ENCODE measurements at regions not wholly inside any gene's neighbourhood (a gene's known extent, or its start where the extent isn't known, plus 50 kb on each side); places are given as distances from the start of the nearest gene placed in this dataset.

DNA sequence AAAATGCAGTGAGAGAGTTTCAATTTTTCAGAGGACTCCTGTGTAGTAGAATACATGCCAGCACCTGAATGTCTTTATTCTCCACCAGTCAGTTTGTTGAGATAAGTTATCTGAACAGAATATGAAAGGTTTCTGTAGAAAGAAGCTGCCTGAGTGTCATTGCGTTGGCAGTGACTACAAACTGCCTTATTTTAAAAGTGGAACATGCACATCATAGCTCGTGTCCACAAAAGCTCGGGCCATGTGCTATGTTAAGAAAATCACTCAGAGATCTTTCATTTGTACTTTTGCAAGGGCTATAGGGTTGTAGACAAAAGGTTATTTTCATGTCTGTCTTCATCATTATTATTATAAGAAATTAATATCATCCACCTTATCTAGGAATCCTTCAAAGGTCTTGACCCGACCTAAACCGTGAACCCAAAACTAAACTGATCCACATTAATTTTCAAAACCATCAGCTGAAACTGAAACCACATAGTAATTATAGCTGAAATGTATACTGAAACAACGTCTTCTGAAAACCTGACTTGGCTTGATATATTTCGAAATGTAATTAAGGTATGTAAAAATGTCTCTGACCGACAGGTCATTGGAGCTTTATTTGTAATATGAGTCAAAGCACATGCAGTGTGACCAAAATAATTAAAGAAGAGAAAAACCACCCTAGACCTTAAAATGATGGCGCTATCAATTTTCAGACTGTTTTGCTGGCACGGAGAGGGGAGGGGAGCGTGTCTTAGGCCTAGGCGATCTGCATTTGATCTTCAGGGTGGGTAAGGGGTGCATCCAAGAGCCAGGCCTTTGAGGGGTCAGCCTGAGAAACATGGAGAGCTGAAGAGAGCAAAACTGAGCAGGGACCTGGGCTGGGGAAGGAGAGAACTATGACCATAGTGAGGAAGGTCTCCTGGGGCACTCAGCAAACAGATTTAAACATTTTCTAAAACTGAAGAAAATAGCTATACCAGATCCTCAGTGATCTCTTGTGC is 232.1 kb downstream of the SOX11 start:
- CTCF ChIA-PET = no interaction called here
- H2AFZ ChIP-seq (ENCODE audit: low read depth, low read length, poor library complexity, severe bottlenecking) = no peak overlapping the region
- H3K9me2 ChIP-seq (ENCODE audit: insufficient read depth) = no peaks in the 10 kb centered on the region

More for the DNA sequence above, 232.1 kb downstream of the SOX11 start:
- intact Hi-C loops (cut with micrococcal nuclease) = no loop called here
- Histone ChIP-seq H3K4me1 (ENCODE audit: control insufficient read depth in 1 of 2, insufficient read depth in 2 of 2, low read length in 2 of 2) (no peaks in the 10 kb centered on the region), H3K79me2 (ENCODE audit: insufficient read depth, low read length) (no peaks in the 10 kb centered on the region), H3K9me3 (ENCODE audit: control insufficient read depth in 1 of 2, insufficient read depth in 1 of 2, low read depth in 1 of 2, low read length in 2 of 2) (peaks cover 13 to 38% of the 10 kb centered on the region in 2 experiments; a peak in 2 of 4 replicates), H3K27me3 (ENCODE audit: insufficient read depth, low read length) (no peaks in the 10 kb centered on the region), H3K27ac (ENCODE audit: low read depth, low read length) (no peak overlapping the region), H3K9ac (ENCODE audit: low read length) (no peak overlapping the region), H4K20me1 (ENCODE audit: insufficient read depth) (no peaks in the 10 kb centered on the region), H3K36me3 (ENCODE audit: control insufficient read depth in 1 of 2, insufficient read depth in 2 of 2, low read length in 2 of 2) (no peaks in the 10 kb centered on the region), H3K4me2 (ENCODE audit: low read length) (no peak overlapping the region), H3K4me3 (replicated peaks in 1 of 2; ENCODE audit: low read depth in 1 of 2, low read length in 2 of 2) (no peak overlapping the region)
- RAD21 ChIA-PET (ENCODE audit: low non-redundant PET in 1 of 2, low total read pairs in 2 of 2, uncharacterized antibody in 2 of 2, unreplicated experiment in 2 of 2) = no interaction called here
- BruUV-seq (replicated peaks) = no TSS peak
- POLR2A ChIA-PET = no interaction called here
- TF ChIP-seq SRF (IDR thresholded peaks at IDR 0.05; ENCODE audit: low read depth) (no peak), SIN3A (IDR thresholded peaks at IDR 0.05; ENCODE audit: low read depth) (no peak), CBX3 (IDR thresholded peaks at IDR 0.05; ENCODE audit: low read depth) (no peak), POLR2A (IDR thresholded peaks at IDR 0.05; ENCODE audit: borderline replicate concordance, extremely low read depth, insufficient read depth, insufficient read length) (no peak), CEBPB (IDR thresholded peaks at IDR 0.05; ENCODE audit: low read depth) (no peak), TCF7L2 (IDR thresholded peaks at IDR 0.05; ENCODE audit: borderline replicate concordance, extremely low read depth, insufficient read depth, insufficient read length) (no peak), FOSL1 (IDR thresholded peaks at IDR 0.05; ENCODE audit: low read depth) (no peak), EGR1 (IDR thresholded peaks at IDR 0.05; ENCODE audit: low read depth) (no peak)
- TF ChIP-seq, protein P1, sequence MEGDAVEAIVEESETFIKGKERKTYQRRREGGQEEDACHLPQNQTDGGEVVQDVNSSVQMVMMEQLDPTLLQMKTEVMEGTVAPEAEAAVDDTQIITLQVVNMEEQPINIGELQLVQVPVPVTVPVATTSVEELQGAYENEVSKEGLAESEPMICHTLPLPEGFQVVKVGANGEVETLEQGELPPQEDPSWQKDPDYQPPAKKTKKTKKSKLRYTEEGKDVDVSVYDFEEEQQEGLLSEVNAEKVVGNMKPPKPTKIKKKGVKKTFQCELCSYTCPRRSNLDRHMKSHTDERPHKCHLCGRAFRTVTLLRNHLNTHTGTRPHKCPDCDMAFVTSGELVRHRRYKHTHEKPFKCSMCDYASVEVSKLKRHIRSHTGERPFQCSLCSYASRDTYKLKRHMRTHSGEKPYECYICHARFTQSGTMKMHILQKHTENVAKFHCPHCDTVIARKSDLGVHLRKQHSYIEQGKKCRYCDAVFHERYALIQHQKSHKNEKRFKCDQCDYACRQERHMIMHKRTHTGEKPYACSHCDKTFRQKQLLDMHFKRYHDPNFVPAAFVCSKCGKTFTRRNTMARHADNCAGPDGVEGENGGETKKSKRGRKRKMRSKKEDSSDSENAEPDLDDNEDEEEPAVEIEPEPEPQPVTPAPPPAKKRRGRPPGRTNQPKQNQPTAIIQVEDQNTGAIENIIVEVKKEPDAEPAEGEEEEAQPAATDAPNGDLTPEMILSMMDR (IDR thresholded peaks at IDR 0.05 in 2 of 3, conservative IDR thresholded peaks at IDR 0.05 in 1 of 3; ENCODE audit: borderline replicate concordance in 1 of 3, insufficient read depth in 1 of 3, low read depth in 2 of 3, low read length in 2 of 3) = no peak
- TF ChIP-seq, protein P2, sequence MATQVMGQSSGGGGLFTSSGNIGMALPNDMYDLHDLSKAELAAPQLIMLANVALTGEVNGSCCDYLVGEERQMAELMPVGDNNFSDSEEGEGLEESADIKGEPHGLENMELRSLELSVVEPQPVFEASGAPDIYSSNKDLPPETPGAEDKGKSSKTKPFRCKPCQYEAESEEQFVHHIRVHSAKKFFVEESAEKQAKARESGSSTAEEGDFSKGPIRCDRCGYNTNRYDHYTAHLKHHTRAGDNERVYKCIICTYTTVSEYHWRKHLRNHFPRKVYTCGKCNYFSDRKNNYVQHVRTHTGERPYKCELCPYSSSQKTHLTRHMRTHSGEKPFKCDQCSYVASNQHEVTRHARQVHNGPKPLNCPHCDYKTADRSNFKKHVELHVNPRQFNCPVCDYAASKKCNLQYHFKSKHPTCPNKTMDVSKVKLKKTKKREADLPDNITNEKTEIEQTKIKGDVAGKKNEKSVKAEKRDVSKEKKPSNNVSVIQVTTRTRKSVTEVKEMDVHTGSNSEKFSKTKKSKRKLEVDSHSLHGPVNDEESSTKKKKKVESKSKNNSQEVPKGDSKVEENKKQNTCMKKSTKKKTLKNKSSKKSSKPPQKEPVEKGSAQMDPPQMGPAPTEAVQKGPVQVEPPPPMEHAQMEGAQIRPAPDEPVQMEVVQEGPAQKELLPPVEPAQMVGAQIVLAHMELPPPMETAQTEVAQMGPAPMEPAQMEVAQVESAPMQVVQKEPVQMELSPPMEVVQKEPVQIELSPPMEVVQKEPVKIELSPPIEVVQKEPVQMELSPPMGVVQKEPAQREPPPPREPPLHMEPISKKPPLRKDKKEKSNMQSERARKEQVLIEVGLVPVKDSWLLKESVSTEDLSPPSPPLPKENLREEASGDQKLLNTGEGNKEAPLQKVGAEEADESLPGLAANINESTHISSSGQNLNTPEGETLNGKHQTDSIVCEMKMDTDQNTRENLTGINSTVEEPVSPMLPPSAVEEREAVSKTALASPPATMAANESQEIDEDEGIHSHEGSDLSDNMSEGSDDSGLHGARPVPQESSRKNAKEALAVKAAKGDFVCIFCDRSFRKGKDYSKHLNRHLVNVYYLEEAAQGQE (IDR thresholded peaks at IDR 0.05; ENCODE audit: low read depth) = no peak
- ATAC-seq (no peak), DNase-seq (ENCODE audit: low read depth, low spot score) (no peak)

Data from HCT116 (cell line).